GM12878 (cell line): ENCODE measurements at regions not wholly inside any gene's neighbourhood (a gene's known extent, or its start where the extent isn't known, plus 50 kb on each side); places are given as distances from the start of the nearest gene placed in this dataset.

Source experiments
- ASH2L ChIP-seq: fragments of 300-600, 200-600 bp; sonication (generic); IDR thresholded peaks from 2 replicates; pipeline ENCODE4 v1.6.1; 2017; ENCODE audit warnings: low read depth, mild to moderate bottlenecking, borderline replicate concordance
- ATF7 ChIP-seq: fragments of 450-650 bp; IDR thresholded peaks from 2 replicates; pipeline ENCODE4 v1.6.1; 2016; ENCODE audit warnings: low read depth, mild to moderate bottlenecking
- BMI1 ChIP-seq: fragments of 450-650 bp; IDR thresholded peaks from 2 replicates; pipeline ENCODE4 v1.6.1; 2016; ENCODE audit warnings: mild to moderate bottlenecking, moderate library complexity, borderline replicate concordance
- EGR1 ChIP-seq, 2 experiments: IDR thresholded peaks; 1 replicate in 1 of 2; 2 replicates in 1 of 2; pipeline ENCODE4 v1.6.1; 2011 to 2012; ENCODE audit warnings: low read depth in 2 of 2, low read length in 2 of 2, borderline replicate concordance in 1 of 2, mild to moderate bottlenecking in 1 of 2, moderate library complexity in 1 of 2
- GATAD2B ChIP-seq: fragments of 450-650 bp; conservative IDR thresholded peaks from 2 replicates; pipeline ENCODE4 v1.6.1; 2017; ENCODE audit warnings: low read depth, mild to moderate bottlenecking, moderate library complexity
- IKZF1 ChIP-seq: fragments of 450-650 bp; conservative IDR thresholded peaks from 2 replicates; pipeline ENCODE4 v1.6.1; 2017; ENCODE audit warnings: antibody characterized with exemption, mild to moderate bottlenecking
- MTA3 ChIP-seq: IDR thresholded peaks from 2 replicates; pipeline ENCODE4 v1.6.1; 2012; ENCODE audit warnings: low read length, inconsistent platforms, borderline replicate concordance
- NR2F1 ChIP-seq: fragments of 450-650 bp; conservative IDR thresholded peaks from 2 replicates; pipeline ENCODE4 v1.6.1; 2017; ENCODE audit warnings: mild to moderate bottlenecking
- SRF ChIP-seq, 2 experiments: IDR thresholded peaks; 2 replicates each; pipeline ENCODE4 v1.6.1; 2011; ENCODE audit warnings: low read depth in 2 of 2, low read length in 2 of 2, mild to moderate bottlenecking in 1 of 2, moderate library complexity in 1 of 2
- STAT3 ChIP-seq: IDR thresholded peaks from 2 replicates; pipeline ENCODE4 v1.6.1; 2011; ENCODE audit warnings: low read depth, low read length, improper control_type of control experiment
- ZNF384 ChIP-seq: IDR thresholded peaks from 2 replicates; pipeline ENCODE4 v1.6.1; 2012; ENCODE audit warnings: low read depth, mild to moderate bottlenecking, low read length, improper control_type of control experiment, borderline replicate concordance
- TF ChIP-seq, protein P1 (sequence below): fragments of 450-650 bp; formaldehyde crosslinking; IDR thresholded peaks from 2 replicates; pipeline ENCODE4 v1.4.0; 2022; ENCODE audit warnings: mild to moderate bottlenecking, moderate library complexity
- TF ChIP-seq, protein P2 (sequence below): fragments of 450-650 bp; IDR thresholded peaks from 2 replicates; pipeline ENCODE4 v1.6.1; 2016; ENCODE audit warnings: mild to moderate bottlenecking, moderate library complexity, borderline replicate concordance
- TF ChIP-seq, protein P3 (sequence below): fragments of 450-650 bp; IDR thresholded peaks from 2 replicates; pipeline ENCODE4 v1.6.1; 2016; ENCODE audit warnings: mild to moderate bottlenecking
- TF ChIP-seq, protein P4 (sequence below): fragments of 450-650 bp; IDR thresholded peaks from 2 replicates; pipeline ENCODE4 v1.6.1; 2017; ENCODE audit warnings: antibody characterized with exemption, mild to moderate bottlenecking, moderate library complexity
- TF ChIP-seq, protein P5 (sequence below): fragments of 450-650 bp; IDR thresholded peaks from 2 replicates; pipeline ENCODE4 v1.6.1; 2017; ENCODE audit warnings: borderline replicate concordance

DNA sequence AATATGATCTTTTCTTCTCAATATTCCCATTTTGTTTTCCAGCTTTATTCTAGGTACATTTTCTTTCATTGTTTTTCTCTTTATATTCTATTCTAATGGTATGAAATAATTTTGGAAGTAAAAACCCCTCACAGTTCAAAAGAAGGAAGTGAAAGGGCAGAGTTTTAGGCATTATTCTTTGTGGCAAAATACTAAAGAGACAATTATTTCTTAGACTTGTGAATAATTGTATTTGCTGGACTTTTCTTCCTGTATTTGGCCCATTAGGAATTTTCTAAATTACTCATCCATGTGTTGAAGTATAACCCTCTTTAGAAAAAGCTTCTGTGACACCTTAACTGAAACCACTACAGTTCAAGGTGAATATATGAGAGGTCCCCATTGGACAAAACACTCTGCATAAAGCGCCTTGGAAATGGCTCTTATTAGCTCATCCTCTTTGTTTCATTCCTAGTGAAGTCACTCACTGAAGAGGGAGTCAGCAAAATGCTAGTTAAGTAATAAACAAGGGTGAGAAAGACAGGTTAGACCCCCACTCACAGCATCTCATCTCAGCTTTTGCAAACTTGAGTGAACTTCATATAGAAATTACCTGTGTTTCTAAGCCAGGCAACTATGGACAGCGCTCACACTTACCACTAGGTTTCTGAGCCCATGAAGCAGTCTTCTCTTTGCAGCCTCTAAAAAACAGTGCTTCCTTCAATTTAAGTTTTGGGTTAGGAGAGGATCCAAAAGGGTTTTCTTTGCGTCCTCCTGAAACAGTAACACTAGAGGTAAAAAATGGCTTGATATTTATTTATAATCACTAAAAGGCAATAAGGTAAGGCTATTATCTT lies 327.5 kb downstream of the ARPP21 start (continued):
- TF ChIP-seq, protein P1, sequence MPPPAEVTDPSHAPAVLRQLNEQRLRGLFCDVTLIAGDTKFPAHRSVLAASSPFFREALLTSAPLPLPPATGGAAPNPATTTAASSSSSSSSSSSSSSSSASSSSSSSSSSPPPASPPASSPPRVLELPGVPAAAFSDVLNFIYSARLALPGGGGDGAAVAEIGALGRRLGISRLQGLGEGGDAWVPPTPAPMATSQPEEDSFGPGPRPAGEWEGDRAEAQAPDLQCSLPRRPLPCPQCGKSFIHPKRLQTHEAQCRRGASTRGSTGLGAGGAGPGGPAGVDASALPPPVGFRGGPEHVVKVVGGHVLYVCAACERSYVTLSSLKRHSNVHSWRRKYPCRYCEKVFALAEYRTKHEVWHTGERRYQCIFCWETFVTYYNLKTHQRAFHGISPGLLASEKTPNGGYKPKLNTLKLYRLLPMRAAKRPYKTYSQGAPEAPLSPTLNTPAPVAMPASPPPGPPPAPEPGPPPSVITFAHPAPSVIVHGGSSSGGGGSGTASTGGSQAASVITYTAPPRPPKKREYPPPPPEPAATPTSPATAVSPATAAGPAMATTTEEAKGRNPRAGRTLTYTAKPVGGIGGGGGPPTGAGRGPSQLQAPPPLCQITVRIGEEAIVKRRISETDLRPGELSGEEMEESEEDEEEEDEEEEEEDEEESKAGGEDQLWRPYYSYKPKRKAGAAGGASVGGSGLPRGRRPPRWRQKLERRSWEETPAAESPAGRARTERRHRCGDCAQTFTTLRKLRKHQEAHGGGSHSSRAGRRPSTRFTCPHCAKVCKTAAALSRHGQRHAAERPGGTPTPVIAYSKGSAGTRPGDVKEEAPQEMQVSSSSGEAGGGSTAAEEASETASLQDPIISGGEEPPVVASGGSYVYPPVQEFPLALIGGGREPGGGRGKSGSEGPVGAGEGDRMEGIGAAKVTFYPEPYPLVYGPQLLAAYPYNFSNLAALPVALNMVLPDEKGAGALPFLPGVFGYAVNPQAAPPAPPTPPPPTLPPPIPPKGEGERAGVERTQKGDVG, result no peak
- TF ChIP-seq, protein P2, sequence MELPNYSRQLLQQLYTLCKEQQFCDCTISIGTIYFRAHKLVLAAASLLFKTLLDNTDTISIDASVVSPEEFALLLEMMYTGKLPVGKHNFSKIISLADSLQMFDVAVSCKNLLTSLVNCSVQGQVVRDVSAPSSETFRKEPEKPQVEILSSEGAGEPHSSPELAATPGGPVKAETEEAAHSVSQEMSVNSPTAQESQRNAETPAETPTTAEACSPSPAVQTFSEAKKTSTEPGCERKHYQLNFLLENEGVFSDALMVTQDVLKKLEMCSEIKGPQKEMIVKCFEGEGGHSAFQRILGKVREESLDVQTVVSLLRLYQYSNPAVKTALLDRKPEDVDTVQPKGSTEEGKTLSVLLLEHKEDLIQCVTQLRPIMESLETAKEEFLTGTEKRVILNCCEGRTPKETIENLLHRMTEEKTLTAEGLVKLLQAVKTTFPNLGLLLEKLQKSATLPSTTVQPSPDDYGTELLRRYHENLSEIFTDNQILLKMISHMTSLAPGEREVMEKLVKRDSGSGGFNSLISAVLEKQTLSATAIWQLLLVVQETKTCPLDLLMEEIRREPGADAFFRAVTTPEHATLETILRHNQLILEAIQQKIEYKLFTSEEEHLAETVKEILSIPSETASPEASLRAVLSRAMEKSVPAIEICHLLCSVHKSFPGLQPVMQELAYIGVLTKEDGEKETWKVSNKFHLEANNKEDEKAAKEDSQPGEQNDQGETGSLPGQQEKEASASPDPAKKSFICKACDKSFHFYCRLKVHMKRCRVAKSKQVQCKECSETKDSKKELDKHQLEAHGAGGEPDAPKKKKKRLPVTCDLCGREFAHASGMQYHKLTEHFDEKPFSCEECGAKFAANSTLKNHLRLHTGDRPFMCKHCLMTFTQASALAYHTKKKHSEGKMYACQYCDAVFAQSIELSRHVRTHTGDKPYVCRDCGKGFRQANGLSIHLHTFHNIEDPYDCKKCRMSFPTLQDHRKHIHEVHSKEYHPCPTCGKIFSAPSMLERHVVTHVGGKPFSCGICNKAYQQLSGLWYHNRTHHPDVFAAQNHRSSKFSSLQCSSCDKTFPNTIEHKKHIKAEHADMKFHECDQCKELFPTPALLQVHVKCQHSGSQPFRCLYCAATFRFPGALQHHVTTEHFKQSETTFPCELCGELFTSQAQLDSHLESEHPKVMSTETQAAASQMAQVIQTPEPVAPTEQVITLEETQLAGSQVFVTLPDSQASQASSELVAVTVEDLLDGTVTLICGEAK, result no peak
- TF ChIP-seq, protein P3, sequence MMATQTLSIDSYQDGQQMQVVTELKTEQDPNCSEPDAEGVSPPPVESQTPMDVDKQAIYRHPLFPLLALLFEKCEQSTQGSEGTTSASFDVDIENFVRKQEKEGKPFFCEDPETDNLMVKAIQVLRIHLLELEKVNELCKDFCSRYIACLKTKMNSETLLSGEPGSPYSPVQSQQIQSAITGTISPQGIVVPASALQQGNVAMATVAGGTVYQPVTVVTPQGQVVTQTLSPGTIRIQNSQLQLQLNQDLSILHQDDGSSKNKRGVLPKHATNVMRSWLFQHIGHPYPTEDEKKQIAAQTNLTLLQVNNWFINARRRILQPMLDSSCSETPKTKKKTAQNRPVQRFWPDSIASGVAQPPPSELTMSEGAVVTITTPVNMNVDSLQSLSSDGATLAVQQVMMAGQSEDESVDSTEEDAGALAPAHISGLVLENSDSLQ, result no peak
- TF ChIP-seq ASH2L (no peak), GATAD2B (no peak), SRF (IDR thresholded peaks at IDR 0.05; ENCODE audit: low read depth in 2 of 2, low read length in 2 of 2) (no peak), STAT3 (no peak), EGR1 (IDR thresholded peaks at IDR 0.05; ENCODE audit: borderline replicate concordance in 1 of 2, low read depth in 2 of 2, low read length in 2 of 2) (no peak), MTA3 (no peak), ZNF384 (no peak), ATF7 (no peak), BMI1 (0 out of 2 replicates have a peak, but pooled peaks have one; percentile 27), IKZF1 (peak; percentile 53), NR2F1 (peak; percentile 74; the same call in 1 of the 2 replicates)
- TF ChIP-seq, protein P4, sequence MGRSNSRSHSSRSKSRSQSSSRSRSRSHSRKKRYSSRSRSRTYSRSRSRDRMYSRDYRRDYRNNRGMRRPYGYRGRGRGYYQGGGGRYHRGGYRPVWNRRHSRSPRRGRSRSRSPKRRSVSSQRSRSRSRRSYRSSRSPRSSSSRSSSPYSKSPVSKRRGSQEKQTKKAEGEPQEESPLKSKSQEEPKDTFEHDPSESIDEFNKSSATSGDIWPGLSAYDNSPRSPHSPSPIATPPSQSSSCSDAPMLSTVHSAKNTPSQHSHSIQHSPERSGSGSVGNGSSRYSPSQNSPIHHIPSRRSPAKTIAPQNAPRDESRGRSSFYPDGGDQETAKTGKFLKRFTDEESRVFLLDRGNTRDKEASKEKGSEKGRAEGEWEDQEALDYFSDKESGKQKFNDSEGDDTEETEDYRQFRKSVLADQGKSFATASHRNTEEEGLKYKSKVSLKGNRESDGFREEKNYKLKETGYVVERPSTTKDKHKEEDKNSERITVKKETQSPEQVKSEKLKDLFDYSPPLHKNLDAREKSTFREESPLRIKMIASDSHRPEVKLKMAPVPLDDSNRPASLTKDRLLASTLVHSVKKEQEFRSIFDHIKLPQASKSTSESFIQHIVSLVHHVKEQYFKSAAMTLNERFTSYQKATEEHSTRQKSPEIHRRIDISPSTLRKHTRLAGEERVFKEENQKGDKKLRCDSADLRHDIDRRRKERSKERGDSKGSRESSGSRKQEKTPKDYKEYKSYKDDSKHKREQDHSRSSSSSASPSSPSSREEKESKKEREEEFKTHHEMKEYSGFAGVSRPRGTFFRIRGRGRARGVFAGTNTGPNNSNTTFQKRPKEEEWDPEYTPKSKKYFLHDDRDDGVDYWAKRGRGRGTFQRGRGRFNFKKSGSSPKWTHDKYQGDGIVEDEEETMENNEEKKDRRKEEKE, result no peak
- TF ChIP-seq, protein P5, sequence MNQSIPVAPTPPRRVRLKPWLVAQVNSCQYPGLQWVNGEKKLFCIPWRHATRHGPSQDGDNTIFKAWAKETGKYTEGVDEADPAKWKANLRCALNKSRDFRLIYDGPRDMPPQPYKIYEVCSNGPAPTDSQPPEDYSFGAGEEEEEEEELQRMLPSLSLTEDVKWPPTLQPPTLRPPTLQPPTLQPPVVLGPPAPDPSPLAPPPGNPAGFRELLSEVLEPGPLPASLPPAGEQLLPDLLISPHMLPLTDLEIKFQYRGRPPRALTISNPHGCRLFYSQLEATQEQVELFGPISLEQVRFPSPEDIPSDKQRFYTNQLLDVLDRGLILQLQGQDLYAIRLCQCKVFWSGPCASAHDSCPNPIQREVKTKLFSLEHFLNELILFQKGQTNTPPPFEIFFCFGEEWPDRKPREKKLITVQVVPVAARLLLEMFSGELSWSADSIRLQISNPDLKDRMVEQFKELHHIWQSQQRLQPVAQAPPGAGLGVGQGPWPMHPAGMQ, result no peak
